Left lung (tissue), 4 donors: ENCODE measurements at regions not wholly inside any gene's neighbourhood (a gene's known extent, or its start where the extent isn't known, plus 50 kb on each side); places are given as distances from the start of the nearest gene placed in this dataset.

Experiments
- ATAC-seq: fragments of 200-7000 bp; cut with Tn5 transposase; one replicate; pipeline ENCODE4 v1.9.1; 2020; ENCODE audit warnings: moderate library complexity
- DNase-seq, 4 donors: peaks; one replicate each; pipeline ENCODE4 v3.0.0-alpha.2; 2013 to 2020
- H3K27ac ChIP-seq, 2 donors: fragments of 200-600 bp; sonication (generic) in 1 of 2; one replicate each; pipeline versions ENCODE4 v1.5.0 to v1.8.0; 2020 to 2021
- H3K27me3 ChIP-seq, 2 donors: fragments of 200-600 bp; sonication (generic) in 1 of 2; one replicate each; pipeline versions ENCODE4 v1.5.0 to v1.8.0; 2020 to 2021
- H3K36me3 ChIP-seq, 2 donors: fragments of 200-600 bp; sonication (generic) in 1 of 2; one replicate each; pipeline versions ENCODE4 v1.5.0 to v1.8.0; 2020 to 2021
- H3K4me1 ChIP-seq, 2 donors: fragments of 200-600 bp; one replicate each; pipeline ENCODE4 v1.8.0; 2021
- H3K4me3 ChIP-seq, 2 donors: fragments of 200-600 bp; sonication (generic) in 1 of 2; one replicate each; pipeline versions ENCODE4 v1.5.0 to v1.8.0; 2020 to 2021; ENCODE audit warnings: mild to moderate bottlenecking in 1 of 2
- H3K9me3 ChIP-seq, 2 donors: fragments of 200-600 bp; sonication (generic) in 1 of 2; one replicate each; pipeline versions ENCODE4 v1.5.0 to v1.8.0; 2020 to 2021
- intact Hi-C, 2 donors: fragments of 100-400 bp; cut with DNase I; formaldehyde crosslinking; loops; one replicate each; pipeline versions ENCODE4 v1.11.2 to v1.14.2; 2022
- TF ChIP-seq, protein P1 (sequence below), 2 donors: fragments of 200-600 bp; sonication (generic) in 1 of 2; IDR thresholded peaks; one replicate each; pipeline versions ENCODE4 v1.5.0 to v1.8.0; 2021; ENCODE audit warnings: antibody characterized with exemption in 2 of 2
- donor health status: DM: no; HTN: yes; CAD: no.
- donor health status: DM: no; HTN: no; CAD: no.

- intact Hi-C loops: no loop called here
- H3K9me3 ChIP-seq: no peaks in the 10 kb centered on the region
- TF ChIP-seq, protein P1, sequence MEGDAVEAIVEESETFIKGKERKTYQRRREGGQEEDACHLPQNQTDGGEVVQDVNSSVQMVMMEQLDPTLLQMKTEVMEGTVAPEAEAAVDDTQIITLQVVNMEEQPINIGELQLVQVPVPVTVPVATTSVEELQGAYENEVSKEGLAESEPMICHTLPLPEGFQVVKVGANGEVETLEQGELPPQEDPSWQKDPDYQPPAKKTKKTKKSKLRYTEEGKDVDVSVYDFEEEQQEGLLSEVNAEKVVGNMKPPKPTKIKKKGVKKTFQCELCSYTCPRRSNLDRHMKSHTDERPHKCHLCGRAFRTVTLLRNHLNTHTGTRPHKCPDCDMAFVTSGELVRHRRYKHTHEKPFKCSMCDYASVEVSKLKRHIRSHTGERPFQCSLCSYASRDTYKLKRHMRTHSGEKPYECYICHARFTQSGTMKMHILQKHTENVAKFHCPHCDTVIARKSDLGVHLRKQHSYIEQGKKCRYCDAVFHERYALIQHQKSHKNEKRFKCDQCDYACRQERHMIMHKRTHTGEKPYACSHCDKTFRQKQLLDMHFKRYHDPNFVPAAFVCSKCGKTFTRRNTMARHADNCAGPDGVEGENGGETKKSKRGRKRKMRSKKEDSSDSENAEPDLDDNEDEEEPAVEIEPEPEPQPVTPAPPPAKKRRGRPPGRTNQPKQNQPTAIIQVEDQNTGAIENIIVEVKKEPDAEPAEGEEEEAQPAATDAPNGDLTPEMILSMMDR (IDR thresholded peaks at IDR 0.05): no peak
- no peaks in the 10 kb centered on the region for H3K4me1 ChIP-seq
- H3K27me3 ChIP-seq: peaks cover 0 to 35% of the 10 kb centered on the region in 2 donors
- ATAC-seq: no peak
- no peaks in the 10 kb centered on the region for H3K36me3 ChIP-seq
- DNase-seq: no peak
- no peak overlapping the region for H3K27ac ChIP-seq
- no peak overlapping the region for H3K4me3 ChIP-seq
Measured at GRCh38 chr1:38690790-38691449, 168.7 kb downstream of the RRAGC start.

- peaks cover 0 to 53% of the 10 kb centered on the region in 2 donors for H3K27me3 ChIP-seq
- DNase-seq (no peak), ATAC-seq (no peak)
- intact Hi-C loops: no loop called here
- TF ChIP-seq, protein P1 (IDR thresholded peaks at IDR 0.05): no peak
- H3K36me3 ChIP-seq: no peaks in the 10 kb centered on the region
- no peaks in the 10 kb centered on the region for H3K9me3 ChIP-seq
- H3K27ac ChIP-seq: no peak overlapping the region
- no peaks in the 10 kb centered on the region for H3K4me1 ChIP-seq
- no peak overlapping the region for H3K4me3 ChIP-seq
Measured at GRCh38 chr1:38686927-38687255, 172.7 kb downstream of the RRAGC start.

DNA sequence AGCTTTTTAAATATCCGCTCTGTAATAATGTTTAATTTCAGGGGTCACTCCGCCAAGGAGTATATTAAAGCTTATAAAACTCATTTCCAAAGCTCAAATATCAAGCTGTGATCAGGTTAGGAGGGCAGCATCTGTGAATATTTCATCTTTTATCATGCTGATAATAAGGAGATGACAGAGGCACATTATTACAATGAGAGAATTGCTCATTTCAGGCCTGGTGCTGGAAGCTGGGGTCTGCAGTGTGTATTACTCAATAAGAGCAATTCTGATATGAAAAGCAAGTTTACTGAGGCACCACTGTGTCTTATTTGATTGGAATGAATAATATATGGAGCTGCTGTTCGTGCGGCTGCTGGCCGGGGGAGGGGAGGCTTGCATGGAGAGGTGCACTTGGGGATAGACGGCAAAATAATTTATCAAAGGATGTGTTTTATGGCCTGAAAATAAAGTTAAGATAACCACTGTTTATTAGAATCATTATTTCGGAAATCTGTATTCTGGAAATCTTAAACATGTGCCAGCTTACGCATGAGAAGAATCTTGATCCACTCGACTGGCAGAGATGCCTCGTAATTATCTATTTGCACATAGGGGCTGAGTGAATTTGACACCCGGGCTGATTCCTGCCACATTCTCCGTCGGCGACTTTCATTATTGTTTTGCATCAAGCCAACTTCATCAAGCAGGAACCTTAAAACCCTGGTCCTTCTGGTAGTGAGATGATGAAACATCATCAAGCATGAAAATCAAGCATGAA, 173.2 kb downstream of the RRAGC start:
- no peaks in the 10 kb centered on the region for H3K4me1 ChIP-seq
- no peaks in the 10 kb centered on the region for H3K9me3 ChIP-seq
- TF ChIP-seq, protein P1 (IDR thresholded peaks at IDR 0.05): no peak
- no peaks in the 10 kb centered on the region for H3K36me3 ChIP-seq
- no peak overlapping the region for H3K27ac ChIP-seq
- intact Hi-C loops: no loop called here
- peaks cover 0 to 53% of the 10 kb centered on the region in 2 donors for H3K27me3 ChIP-seq
- no peak overlapping the region for H3K4me3 ChIP-seq
- DNase-seq (no peak), ATAC-seq (no peak)

DNA sequence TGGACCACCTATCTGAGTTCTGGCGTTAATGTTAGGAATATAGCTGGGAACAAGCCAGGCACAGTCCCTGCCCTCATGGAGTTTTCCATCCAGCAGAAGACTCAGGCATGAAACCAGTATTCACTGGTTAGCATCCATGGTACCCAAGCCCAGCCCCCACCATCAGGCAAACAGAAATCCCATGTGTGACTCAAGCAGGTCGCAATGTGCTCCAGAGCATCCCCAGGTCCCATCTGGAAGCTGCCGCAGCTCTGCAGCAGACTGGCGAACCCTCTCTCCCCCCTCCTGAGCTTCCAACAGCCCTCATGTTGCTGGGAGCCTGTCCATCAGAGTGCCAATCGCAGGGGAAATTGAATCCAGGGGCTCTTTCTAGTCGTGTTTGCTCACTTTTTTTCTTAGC, 174.2 kb downstream of the RRAGC start:
- no peak for ATAC-seq
- no peaks in the 10 kb centered on the region for H3K9me3 ChIP-seq
- H3K36me3 ChIP-seq: no peaks in the 10 kb centered on the region
- intact Hi-C loops: no loop called here
- H3K4me1 ChIP-seq: no peaks in the 10 kb centered on the region
- TF ChIP-seq, protein P1 (IDR thresholded peaks at IDR 0.05): no peak
- no peak for DNase-seq
- peaks cover 0 to 48% of the 10 kb centered on the region in 2 donors for H3K27me3 ChIP-seq
- H3K27ac ChIP-seq: no peak overlapping the region
- H3K4me3 ChIP-seq: no peak overlapping the region

GRCh38 chr1:38680801-38681510, 178.6 kb downstream of the RRAGC start:
- ATAC-seq: no peak
- Histone ChIP-seq H3K9me3 (no peaks in the 10 kb centered on the region), H3K27me3 (peaks cover 0 to 18% of the 10 kb centered on the region in 2 donors), H3K27ac (no peak overlapping the region), H3K4me1 (no peaks in the 10 kb centered on the region), H3K36me3 (no peaks in the 10 kb centered on the region), H3K4me3 (no peak overlapping the region)
- peak in 2 of 4 donors; percentile 3 to 5 for DNase-seq
- TF ChIP-seq, protein P1 (IDR thresholded peaks at IDR 0.05): no peak
- intact Hi-C loops: no loop called here
